Mesothelial cell of epicardium (in vitro differentiated cells): ENCODE measurements at regions not wholly inside any gene's neighbourhood (a gene's known extent, or its start where the extent isn't known, plus 50 kb on each side); places are given as distances from the start of the nearest gene placed in this dataset.

Experiments used
- DNase-seq, 2 experiments: peaks; one replicate each; pipeline ENCODE4 v3.0.0; 2021; ENCODE audit warnings: low spot score in 2 of 2; ENCODE audit not compliant: unreplicated experiment in 2 of 2
- H3K27ac Mint-ChIP-seq: 2 replicates; pipeline ENCODE4 v1.8.0; 2021; ENCODE audit warnings: mixed read lengths
- H3K27me3 Mint-ChIP-seq: 2 replicates; pipeline ENCODE4 v1.8.0; 2021; ENCODE audit warnings: low read depth, mixed read lengths
- H3K36me3 Mint-ChIP-seq: 2 replicates; pipeline ENCODE4 v1.8.0; 2021; ENCODE audit warnings: mixed read lengths
- H3K4me1 Mint-ChIP-seq: 2 replicates; pipeline ENCODE4 v1.8.0; 2021; ENCODE audit warnings: mixed read lengths
- H3K4me3 Mint-ChIP-seq: 2 replicates; pipeline ENCODE4 v1.8.0; 2021; ENCODE audit warnings: mild to moderate bottlenecking, moderate library complexity, mixed read lengths
- H3K9me3 Mint-ChIP-seq: 2 replicates; pipeline ENCODE4 v1.8.0; 2021; ENCODE audit warnings: mixed read lengths
- CTCF ChIP-seq: fragments of 200-600 bp; sonication (generic); IDR thresholded peaks from one replicate; pipeline ENCODE4 v1.5.0; 2021; ENCODE audit warnings: antibody characterized with exemption; ENCODE audit not compliant: unreplicated experiment

- TF ChIP-seq CTCF: no peak
- Mint-ChIP-seq H3K27me3 (no peaks in the 10 kb centered on the region), H3K27ac (no peak overlapping the region), H3K9me3 (peaks cover 22% of the 10 kb centered on the region), H3K36me3 (peaks cover 6% of the 10 kb centered on the region), H3K4me3 (no peak overlapping the region), H3K4me1 (peaks cover 29% of the 10 kb centered on the region)
- no peak for DNase-seq
These were observed 220.1 kb downstream of the FOXO1 start for GRCh38 chr13:40446365-40446764.

GRCh38 chr13:40447857-40448256, 218.6 kb downstream of the FOXO1 start:
- Mint-ChIP-seq H3K4me3 (no peak overlapping the region), H3K36me3 (peaks cover 6% of the 10 kb centered on the region), H3K9me3 (peaks cover 22% of the 10 kb centered on the region), H3K27me3 (no peaks in the 10 kb centered on the region), H3K27ac (no peak overlapping the region), H3K4me1 (peaks cover 30% of the 10 kb centered on the region)
- no peak for DNase-seq
- TF ChIP-seq CTCF: no peak

- H3K4me3 Mint-ChIP-seq: no peak overlapping the region
- H3K27me3 Mint-ChIP-seq: no peaks in the 10 kb centered on the region
- no peak for TF ChIP-seq CTCF
- H3K4me1 Mint-ChIP-seq: peaks cover 21% of the 10 kb centered on the region
- peaks cover 16% of the 10 kb centered on the region for H3K9me3 Mint-ChIP-seq
- H3K27ac Mint-ChIP-seq: peak overlapping the region; percentile 74
- DNase-seq: no peak
- H3K36me3 Mint-ChIP-seq: peaks cover 2% of the 10 kb centered on the region
These were observed 214.3 kb downstream of the FOXO1 start for GRCh38 chr13:40452038-40452666.

- Mint-ChIP-seq H3K36me3 (peaks cover 2% of the 10 kb centered on the region), H3K4me3 (no peak overlapping the region), H3K9me3 (peaks cover 16% of the 10 kb centered on the region), H3K27me3 (no peaks in the 10 kb centered on the region), H3K27ac (peak overlapping the region; percentile 74), H3K4me1 (peaks cover 21% of the 10 kb centered on the region)
- no peak for TF ChIP-seq CTCF
- no peak for DNase-seq
These were observed 213.6 kb downstream of the FOXO1 start for GRCh38 chr13:40452741-40453334.

- H3K36me3 Mint-ChIP-seq: peaks cover 2% of the 10 kb centered on the region
These were observed 213.0 kb downstream of the FOXO1 start for GRCh38 chr13:40453351-40454021.

More at GRCh38 chr13:40453351-40454021, 213.0 kb downstream of the FOXO1 start:
- Mint-ChIP-seq H3K4me3 (no peak overlapping the region), H3K27ac (peak overlapping the region; percentile 74), H3K27me3 (no peaks in the 10 kb centered on the region), H3K4me1 (peaks cover 21% of the 10 kb centered on the region), H3K9me3 (peaks cover 16% of the 10 kb centered on the region)
- no peak for TF ChIP-seq CTCF
- no peak for DNase-seq
